ENCODE measurements at regions not wholly inside any gene's neighbourhood (a gene's known extent, or its start where the extent isn't known, plus 50 kb on each side); places are given as distances from the start of the nearest gene placed in this dataset.

DNA sequence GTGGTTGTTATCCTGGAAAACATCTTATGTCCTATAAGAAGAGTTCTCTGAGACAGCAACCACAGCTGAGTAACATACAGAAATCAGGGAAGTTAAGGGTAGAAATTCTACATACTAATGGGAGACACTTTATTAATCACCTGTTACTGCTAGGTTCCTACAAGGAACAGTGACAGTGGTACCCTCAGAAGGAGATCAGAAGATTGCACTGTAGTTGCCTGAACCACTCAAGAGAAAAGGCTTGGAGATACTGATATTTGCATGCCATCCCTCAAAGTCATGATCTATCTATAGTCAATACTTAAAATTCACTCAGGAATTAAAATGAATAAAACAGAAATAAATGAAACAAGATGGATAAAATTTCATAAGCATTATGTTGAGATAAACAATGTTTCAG lies 136.0 kb downstream of the LMLN start:
- Histone ChIP-seq H3K4me1 (ENCODE audit: insufficient read depth) (no peaks in the 10 kb centered on the region), H3F3A (replicated peaks; ENCODE audit: low read depth) (no peaks in the 10 kb centered on the region), H3K27me3 (ENCODE audit: insufficient read depth) (peaks cover 4% of the 10 kb centered on the region; the same call in 1 of the 2 replicates), H4K20me1 (replicated peaks; ENCODE audit: insufficient read depth) (no peaks in the 10 kb centered on the region), H2AFZ (no peak overlapping the region), H3K79me2 (replicated peaks; ENCODE audit: insufficient read depth) (no peaks in the 10 kb centered on the region), H3K36me3 (ENCODE audit: insufficient read depth) (no peaks in the 10 kb centered on the region), H3K9me2 (ENCODE audit: insufficient read depth) (no peaks in the 10 kb centered on the region), H3K4me2 (no peak overlapping the region), H3K27ac (ENCODE audit: low read depth) (no peak overlapping the region), H3K4me3 (no peak overlapping the region)
- peaks cover 3% of the 10 kb centered on the region for H3K27me3 Mint-ChIP-seq (ENCODE audit: insufficient read depth, low read depth, poor library complexity)
- TF ChIP-seq, protein P1, sequence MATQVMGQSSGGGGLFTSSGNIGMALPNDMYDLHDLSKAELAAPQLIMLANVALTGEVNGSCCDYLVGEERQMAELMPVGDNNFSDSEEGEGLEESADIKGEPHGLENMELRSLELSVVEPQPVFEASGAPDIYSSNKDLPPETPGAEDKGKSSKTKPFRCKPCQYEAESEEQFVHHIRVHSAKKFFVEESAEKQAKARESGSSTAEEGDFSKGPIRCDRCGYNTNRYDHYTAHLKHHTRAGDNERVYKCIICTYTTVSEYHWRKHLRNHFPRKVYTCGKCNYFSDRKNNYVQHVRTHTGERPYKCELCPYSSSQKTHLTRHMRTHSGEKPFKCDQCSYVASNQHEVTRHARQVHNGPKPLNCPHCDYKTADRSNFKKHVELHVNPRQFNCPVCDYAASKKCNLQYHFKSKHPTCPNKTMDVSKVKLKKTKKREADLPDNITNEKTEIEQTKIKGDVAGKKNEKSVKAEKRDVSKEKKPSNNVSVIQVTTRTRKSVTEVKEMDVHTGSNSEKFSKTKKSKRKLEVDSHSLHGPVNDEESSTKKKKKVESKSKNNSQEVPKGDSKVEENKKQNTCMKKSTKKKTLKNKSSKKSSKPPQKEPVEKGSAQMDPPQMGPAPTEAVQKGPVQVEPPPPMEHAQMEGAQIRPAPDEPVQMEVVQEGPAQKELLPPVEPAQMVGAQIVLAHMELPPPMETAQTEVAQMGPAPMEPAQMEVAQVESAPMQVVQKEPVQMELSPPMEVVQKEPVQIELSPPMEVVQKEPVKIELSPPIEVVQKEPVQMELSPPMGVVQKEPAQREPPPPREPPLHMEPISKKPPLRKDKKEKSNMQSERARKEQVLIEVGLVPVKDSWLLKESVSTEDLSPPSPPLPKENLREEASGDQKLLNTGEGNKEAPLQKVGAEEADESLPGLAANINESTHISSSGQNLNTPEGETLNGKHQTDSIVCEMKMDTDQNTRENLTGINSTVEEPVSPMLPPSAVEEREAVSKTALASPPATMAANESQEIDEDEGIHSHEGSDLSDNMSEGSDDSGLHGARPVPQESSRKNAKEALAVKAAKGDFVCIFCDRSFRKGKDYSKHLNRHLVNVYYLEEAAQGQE (IDR thresholded peaks at IDR 0.05; ENCODE audit: unreplicated experiment), result no peak
- TF ChIP-seq NANOG (IDR thresholded peaks at IDR 0.05; ENCODE audit: borderline replicate concordance) (no peak), POLR2AphosphoS5 (IDR thresholded peaks at IDR 0.05; ENCODE audit: low read depth) (no peak), EZH2phosphoT487 (IDR thresholded peaks at IDR 0.05; ENCODE audit: unreplicated experiment) (no peak), CREB1 (CRISPR knock-in tag; IDR thresholded peaks at IDR 0.05; ENCODE audit: low read depth) (no peak), EZH2 (IDR thresholded peaks at IDR 0.05; ENCODE audit: low read depth, unreplicated experiment) (no peak), ZNF114 (CRISPR knock-in tag; IDR thresholded peaks at IDR 0.05) (no peak), STAT1 (IDR thresholded peaks at IDR 0.05; ENCODE audit: unreplicated experiment) (no peak)
- TF ChIP-seq, protein P2, sequence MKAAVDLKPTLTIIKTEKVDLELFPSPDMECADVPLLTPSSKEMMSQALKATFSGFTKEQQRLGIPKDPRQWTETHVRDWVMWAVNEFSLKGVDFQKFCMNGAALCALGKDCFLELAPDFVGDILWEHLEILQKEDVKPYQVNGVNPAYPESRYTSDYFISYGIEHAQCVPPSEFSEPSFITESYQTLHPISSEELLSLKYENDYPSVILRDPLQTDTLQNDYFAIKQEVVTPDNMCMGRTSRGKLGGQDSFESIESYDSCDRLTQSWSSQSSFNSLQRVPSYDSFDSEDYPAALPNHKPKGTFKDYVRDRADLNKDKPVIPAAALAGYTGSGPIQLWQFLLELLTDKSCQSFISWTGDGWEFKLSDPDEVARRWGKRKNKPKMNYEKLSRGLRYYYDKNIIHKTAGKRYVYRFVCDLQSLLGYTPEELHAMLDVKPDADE (IDR thresholded peaks at IDR 0.05), result no peak
- TF ChIP-seq, protein P3, sequence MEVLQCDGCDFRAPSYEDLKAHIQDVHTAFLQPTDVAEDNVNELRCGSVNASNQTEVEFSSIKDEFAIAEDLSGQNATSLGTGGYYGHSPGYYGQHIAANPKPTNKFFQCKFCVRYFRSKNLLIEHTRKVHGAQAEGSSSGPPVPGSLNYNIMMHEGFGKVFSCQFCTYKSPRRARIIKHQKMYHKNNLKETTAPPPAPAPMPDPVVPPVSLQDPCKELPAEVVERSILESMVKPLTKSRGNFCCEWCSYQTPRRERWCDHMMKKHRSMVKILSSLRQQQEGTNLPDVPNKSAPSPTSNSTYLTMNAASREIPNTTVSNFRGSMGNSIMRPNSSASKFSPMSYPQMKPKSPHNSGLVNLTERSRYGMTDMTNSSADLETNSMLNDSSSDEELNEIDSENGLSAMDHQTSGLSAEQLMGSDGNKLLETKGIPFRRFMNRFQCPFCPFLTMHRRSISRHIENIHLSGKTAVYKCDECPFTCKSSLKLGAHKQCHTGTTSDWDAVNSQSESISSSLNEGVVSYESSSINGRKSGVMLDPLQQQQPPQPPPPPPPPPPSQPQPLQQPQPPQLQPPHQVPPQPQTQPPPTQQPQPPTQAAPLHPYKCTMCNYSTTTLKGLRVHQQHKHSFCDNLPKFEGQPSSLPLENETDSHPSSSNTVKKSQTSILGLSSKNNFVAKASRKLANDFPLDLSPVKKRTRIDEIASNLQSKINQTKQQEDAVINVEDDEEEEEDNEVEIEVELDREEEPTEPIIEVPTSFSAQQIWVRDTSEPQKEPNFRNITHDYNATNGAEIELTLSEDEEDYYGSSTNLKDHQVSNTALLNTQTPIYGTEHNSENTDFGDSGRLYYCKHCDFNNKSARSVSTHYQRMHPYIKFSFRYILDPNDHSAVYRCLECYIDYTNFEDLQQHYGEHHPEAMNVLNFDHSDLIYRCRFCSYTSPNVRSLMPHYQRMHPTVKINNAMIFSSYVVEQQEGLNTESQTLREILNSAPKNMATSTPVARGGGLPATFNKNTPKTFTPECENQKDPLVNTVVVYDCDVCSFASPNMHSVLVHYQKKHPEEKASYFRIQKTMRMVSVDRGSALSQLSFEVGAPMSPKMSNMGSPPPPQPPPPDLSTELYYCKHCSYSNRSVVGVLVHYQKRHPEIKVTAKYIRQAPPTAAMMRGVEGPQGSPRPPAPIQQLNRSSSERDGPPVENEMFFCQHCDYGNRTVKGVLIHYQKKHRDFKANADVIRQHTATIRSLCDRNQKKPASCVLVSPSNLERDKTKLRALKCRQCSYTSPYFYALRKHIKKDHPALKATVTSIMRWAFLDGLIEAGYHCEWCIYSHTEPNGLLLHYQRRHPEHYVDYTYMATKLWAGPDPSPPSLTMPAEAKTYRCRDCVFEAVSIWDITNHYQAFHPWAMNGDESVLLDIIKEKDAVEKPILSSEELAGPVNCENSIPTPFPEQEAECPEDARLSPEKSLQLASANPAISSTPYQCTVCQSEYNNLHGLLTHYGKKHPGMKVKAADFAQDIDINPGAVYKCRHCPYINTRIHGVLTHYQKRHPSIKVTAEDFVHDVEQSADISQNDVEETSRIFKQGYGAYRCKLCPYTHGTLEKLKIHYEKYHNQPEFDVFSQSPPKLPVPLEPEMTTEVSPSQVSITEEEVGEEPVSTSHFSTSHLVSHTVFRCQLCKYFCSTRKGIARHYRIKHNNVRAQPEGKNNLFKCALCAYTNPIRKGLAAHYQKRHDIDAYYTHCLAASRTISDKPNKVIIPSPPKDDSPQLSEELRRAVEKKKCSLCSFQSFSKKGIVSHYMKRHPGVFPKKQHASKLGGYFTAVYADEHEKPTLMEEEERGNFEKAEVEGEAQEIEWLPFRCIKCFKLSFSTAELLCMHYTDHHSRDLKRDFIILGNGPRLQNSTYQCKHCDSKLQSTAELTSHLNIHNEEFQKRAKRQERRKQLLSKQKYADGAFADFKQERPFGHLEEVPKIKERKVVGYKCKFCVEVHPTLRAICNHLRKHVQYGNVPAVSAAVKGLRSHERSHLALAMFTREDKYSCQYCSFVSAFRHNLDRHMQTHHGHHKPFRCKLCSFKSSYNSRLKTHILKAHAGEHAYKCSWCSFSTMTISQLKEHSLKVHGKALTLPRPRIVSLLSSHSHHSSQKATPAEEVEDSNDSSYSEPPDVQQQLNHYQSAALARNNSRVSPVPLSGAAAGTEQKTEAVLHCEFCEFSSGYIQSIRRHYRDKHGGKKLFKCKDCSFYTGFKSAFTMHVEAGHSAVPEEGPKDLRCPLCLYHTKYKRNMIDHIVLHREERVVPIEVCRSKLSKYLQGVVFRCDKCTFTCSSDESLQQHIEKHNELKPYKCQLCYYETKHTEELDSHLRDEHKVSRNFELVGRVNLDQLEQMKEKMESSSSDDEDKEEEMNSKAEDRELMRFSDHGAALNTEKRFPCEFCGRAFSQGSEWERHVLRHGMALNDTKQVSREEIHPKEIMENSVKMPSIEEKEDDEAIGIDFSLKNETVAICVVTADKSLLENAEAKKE (CRISPR knock-in tag; IDR thresholded peaks at IDR 0.05), result no peak
- H3K4me3 Mint-ChIP-seq, result no peak overlapping the region
- DNase-seq (ENCODE audit: low spot score), result no peak
- H3K27ac Mint-ChIP-seq, result no peak overlapping the region
- 0 out of 3 replicates have a peak, but pooled peaks cover 2% of the 10 kb centered on the region for H3K9me3 Mint-ChIP-seq
- no peak for ATAC-seq
- H3K36me3 Mint-ChIP-seq (ENCODE audit: low read depth), result no peaks in the 10 kb centered on the region
- no peaks in the 10 kb centered on the region for H3K4me1 Mint-ChIP-seq

All from GM23338 (cell line).